HG02943 (cell line): ENCODE measurements at regions not wholly inside any gene's neighbourhood (a gene's known extent, or its start where the extent isn't known, plus 50 kb on each side); places are given as distances from the start of the nearest gene placed in this dataset.

Source experiments
- ATAC-seq: cut with Tn5 transposase; IDR thresholded peaks from one replicate; pipeline ENCODE4 v1.9.1; 2021; ENCODE audit warnings: mild to moderate bottlenecking, low read depth, moderate library complexity; ENCODE audit not compliant: unreplicated experiment

GRCh38 chr2:213202011-213202410 is 50.6 kb upstream of the IKZF2 start:
- no peak for ATAC-seq

DNA sequence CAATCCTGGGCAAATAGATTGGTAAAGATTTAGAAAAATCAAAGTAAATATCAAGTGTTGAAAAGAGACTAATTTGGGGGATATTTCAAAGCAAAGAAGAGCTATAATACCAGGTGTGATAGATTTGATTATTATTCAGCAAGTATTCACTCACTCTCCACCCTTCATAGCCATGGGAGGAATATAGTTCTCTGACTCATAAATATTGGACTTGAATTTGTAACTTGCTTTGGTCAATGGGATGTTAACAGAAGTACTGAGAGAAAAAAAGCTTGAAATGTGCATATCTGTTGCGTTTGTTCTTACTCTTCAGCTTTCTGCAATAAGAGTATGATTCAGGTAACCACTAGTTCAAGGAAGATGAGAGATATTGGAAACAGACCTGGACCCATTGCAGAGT is 54.5 kb upstream of the IKZF2 start:
- no peak for ATAC-seq

DNA sequence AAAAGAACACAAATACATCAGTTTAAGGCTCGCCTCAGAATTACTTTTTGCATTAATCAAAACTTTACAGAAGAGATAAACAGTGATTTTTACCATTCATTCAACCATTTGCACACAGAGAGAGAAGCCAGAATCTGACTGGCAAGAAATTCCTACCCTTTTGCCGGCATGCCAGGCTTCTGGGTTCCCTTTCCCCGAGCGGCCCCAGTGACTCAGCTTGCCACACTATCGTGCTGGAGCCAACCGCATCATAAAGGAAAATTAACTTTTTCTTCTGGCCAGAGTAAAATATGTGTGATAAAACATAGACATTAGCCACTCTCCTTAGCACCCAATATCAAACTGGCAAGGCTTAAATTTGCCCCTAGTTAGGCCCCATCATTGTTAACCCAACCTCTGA is 61.8 kb upstream of the IKZF2 start:
- ATAC-seq, result no peak

- ATAC-seq, result no peak
Measured at GRCh38 chr2:213214209-213214608, 62.8 kb upstream of the IKZF2 start.

GRCh38 chr2:213216461-213216860 is 65.0 kb upstream of the IKZF2 start:
- ATAC-seq, result no peak

- ATAC-seq, result no peak
Measured at GRCh38 chr2:213219816-213220215, 64.4 kb upstream of the SPAG16 start.

- no peak for ATAC-seq
Measured at GRCh38 chr2:213220967-213221603, 63.2 kb upstream of the SPAG16 start.

DNA sequence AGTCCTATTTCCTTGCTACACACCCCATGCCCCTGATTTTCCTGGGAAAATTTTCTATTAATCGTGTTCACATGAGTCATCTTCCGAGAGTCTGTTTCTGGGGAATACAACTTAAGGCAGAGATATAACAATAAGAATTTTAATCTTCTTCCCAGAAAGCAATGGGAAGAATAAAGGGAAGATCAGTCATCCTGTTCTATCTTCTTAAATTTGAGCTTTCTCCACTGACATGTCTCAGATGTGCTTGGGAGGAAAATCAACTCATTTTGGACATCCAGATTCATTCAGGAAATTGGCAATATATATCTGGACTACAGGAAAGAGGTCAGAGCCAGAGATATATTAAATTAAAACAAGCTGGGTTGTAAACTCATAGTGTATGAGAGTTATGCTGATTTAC is 62.3 kb upstream of the SPAG16 start:
- ATAC-seq, result no peak

- ATAC-seq, result no peak
Measured at GRCh38 chr2:213224366-213224765, 59.9 kb upstream of the SPAG16 start.

DNA sequence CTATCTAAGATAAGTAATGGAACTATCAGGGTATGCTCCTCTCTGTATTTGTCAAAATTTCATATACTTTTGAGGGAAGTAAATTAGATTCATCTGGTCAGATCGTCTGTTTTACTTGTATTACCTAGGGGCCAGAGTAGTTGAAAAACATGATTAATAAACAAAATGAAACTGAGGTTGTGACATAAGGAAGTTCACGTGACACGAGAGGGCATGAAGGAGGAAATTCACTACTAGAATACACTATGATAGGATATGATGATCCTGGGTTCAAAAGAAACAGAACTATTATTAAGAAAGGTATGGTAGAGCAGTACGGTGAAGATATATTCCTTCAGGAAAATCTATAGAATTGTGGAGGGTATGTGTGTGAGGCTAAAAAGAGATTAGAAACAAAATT is 58.4 kb upstream of the SPAG16 start:
- no peak for ATAC-seq

DNA sequence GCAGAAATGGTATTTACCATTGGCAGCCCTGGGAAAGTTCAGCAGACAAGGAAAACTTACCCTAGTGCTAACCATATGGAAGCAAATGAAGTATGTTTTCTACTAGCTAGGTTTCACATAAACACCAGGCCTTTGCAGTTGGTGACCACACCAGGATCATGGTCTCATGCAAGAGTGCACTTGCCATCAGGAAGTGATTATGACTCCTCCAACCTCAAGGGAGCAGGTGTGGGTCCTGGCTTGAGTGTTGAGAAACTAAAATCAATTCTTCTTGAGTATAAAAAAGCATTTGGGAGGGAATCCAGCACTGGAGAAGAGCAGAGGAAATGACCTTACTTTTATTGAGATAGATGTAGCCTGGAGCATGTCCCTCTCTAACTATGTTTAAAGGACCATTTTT is 56.8 kb upstream of the SPAG16 start:
- ATAC-seq, result peak; percentile 83

- ATAC-seq, result no peak
Measured at GRCh38 chr2:213228638-213229037, 55.6 kb upstream of the SPAG16 start.

- no peak for ATAC-seq
Measured at GRCh38 chr2:213229814-213230213, 54.5 kb upstream of the SPAG16 start.

- no peak for ATAC-seq
Measured at GRCh38 chr2:213231966-213232365, 52.3 kb upstream of the SPAG16 start.

GRCh38 chr2:213232649-213233437 is 51.4 kb upstream of the SPAG16 start:
- ATAC-seq, result peak; percentile 91

DNA sequence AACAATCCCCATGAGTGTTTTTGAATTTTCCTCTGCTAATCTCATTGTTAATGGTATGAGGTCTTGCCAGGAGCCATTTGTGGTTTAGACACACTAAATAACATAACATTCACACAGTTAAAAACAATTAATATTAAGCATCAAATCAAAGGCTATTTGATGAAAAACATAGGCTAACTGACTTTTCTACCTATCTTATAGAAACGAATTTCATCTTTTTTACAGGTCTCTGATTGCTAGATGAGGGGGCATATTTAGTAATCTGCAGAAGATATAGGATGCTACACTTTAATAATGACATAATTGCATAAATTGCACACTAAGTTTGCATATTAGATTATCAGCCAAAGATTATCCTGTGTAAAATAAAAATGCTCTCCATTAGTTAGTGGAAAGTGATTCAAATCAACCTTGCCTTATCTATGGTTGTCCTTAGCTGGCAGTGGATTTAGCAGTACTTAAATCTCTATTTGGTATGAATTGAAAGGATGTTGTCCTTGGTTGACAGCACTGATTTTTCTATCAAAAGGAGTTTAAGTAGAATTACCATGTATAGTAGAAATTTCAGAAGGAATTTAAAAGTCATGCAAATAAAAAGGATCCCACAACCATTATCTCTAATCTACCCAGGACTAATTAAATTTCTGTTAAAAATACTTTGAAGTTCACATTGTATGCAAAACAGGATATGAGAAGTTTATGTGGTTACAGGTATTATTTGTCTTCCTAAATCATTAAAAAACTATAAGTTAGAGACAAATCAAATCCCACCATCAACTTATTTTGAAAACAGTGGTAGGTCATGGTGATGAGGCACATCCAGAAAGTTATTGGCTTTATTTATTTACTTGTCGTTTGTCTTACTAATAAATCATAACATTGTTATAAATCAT is 50.6 kb upstream of the SPAG16 start:
- ATAC-seq, result no peak
